Hematopoietic multipotent progenitor cell treated with erythropoietin and hydrocortisone succinate and interleukin-3 and kit ligand, for 4 days (in vitro differentiated cells): ENCODE measurements at regions not wholly inside any gene's neighbourhood (a gene's known extent, or its start where the extent isn't known, plus 50 kb on each side); places are given as distances from the start of the nearest gene placed in this dataset.

Experiments
- DNase-seq: peaks from one replicate; pipeline ENCODE4 v3.0.0-alpha.2; 2015

- DNase-seq: no peak
Measured at GRCh38 chr11:115939104-115939730, 435.0 kb upstream of the CADM1 start.

GRCh38 chr11:115933564-115933963 is 429.3 kb upstream of the CADM1 start:
- no peak for DNase-seq

- DNase-seq: peak; percentile 10
Measured at GRCh38 chr11:115931548-115932083, 427.4 kb upstream of the CADM1 start.

- DNase-seq: peak; percentile 37
Measured at GRCh38 chr11:115930886-115931547, 426.8 kb upstream of the CADM1 start.

GRCh38 chr11:115930291-115930690 is 426.1 kb upstream of the CADM1 start:
- no peak for DNase-seq

- no peak for DNase-seq
Measured at GRCh38 chr11:115929618-115930129, 425.5 kb upstream of the CADM1 start.

- DNase-seq: no peak
Measured at GRCh38 chr11:115928811-115929210, 424.6 kb upstream of the CADM1 start.

GRCh38 chr11:115927823-115928329 is 423.7 kb upstream of the CADM1 start:
- no peak for DNase-seq

GRCh38 chr11:115926601-115927000 is 422.4 kb upstream of the CADM1 start:
- no peak for DNase-seq

- DNase-seq: no peak
Measured at GRCh38 chr11:115926138-115926537, 421.9 kb upstream of the CADM1 start.

GRCh38 chr11:115925568-115926090 is 421.4 kb upstream of the CADM1 start:
- no peak for DNase-seq

GRCh38 chr11:115924744-115925567 is 420.7 kb upstream of the CADM1 start:
- DNase-seq: no peak

- DNase-seq: no peak
Measured at GRCh38 chr11:115922876-115923275, 418.7 kb upstream of the CADM1 start.

GRCh38 chr11:115921986-115922385 is 417.8 kb upstream of the CADM1 start:
- DNase-seq: no peak

GRCh38 chr11:115921540-115921939 is 417.3 kb upstream of the CADM1 start:
- DNase-seq: no peak

- DNase-seq: no peak
Measured at GRCh38 chr11:115920841-115921480, 416.7 kb upstream of the CADM1 start.

GRCh38 chr11:115920092-115920461 is 415.9 kb upstream of the CADM1 start:
- no peak for DNase-seq

- no peak for DNase-seq
Measured at GRCh38 chr11:115919341-115920091, 415.3 kb upstream of the CADM1 start.

- no peak for DNase-seq
Measured at GRCh38 chr11:115918576-115918975, 414.4 kb upstream of the CADM1 start.

- no peak for DNase-seq
Measured at GRCh38 chr11:115916608-115917007, 412.4 kb upstream of the CADM1 start.

- no peak for DNase-seq
Measured at GRCh38 chr11:115912484-115912945, 408.3 kb upstream of the CADM1 start.
